ENCODE measurements at regions not wholly inside any gene's neighbourhood (a gene's known extent, or its start where the extent isn't known, plus 50 kb on each side); places are given as distances from the start of the nearest gene placed in this dataset.

GRCh38 chr6:11478586-11478985 lies 59.0 kb upstream of the TMEM170B start:
- no peak for TF ChIP-seq CTCF (IDR thresholded peaks at IDR 0.05)
- TF ChIP-seq POLR2A (IDR thresholded peaks at IDR 0.05) = no peak
- no peak for TF ChIP-seq EP300 (IDR thresholded peaks at IDR 0.05)
